GM19023 (cell line): ENCODE measurements at regions not wholly inside any gene's neighbourhood (a gene's known extent, or its start where the extent isn't known, plus 50 kb on each side); places are given as distances from the start of the nearest gene placed in this dataset.
"Not testable (repeated sequence)": the region's sequence is repeated elsewhere in the genome, so short reads cannot be mapped to it uniquely, and the experiment has no call there.

Experiments used
- ATAC-seq: cut with Tn5 transposase; IDR thresholded peaks from one replicate; pipeline ENCODE4 v1.9.1; 2021; ENCODE audit warnings: mild to moderate bottlenecking, moderate library complexity; ENCODE audit not compliant: unreplicated experiment

DNA sequence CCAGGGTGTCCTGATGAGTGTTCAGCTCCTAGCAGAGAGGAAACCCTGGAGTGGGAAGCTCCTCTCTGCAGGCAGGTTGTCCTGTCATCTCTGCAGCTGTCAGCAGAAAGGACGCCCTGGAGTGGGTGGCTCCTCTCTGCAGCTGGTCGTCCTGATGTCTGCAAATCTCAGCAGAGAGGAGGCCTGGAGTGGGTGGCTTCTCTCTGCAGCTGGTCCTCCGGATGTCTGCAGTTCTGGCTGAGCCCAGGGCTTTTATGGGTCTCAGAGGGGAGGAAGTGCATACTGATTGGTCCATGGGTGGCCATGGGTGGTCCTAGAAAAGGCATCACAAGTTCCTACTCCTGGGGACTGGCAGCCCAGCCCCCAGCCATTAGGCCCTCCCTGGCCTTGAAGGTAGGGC is 102.6 kb upstream of the BNIP2 start:
- no peak for ATAC-seq

GRCh38 chr15:59791079-59791478 is 102.0 kb upstream of the BNIP2 start:
- ATAC-seq, result no peak

- not testable (repeated sequence) for ATAC-seq
These were observed 97.3 kb upstream of the BNIP2 start for GRCh38 chr15:59786466-59786865.

DNA sequence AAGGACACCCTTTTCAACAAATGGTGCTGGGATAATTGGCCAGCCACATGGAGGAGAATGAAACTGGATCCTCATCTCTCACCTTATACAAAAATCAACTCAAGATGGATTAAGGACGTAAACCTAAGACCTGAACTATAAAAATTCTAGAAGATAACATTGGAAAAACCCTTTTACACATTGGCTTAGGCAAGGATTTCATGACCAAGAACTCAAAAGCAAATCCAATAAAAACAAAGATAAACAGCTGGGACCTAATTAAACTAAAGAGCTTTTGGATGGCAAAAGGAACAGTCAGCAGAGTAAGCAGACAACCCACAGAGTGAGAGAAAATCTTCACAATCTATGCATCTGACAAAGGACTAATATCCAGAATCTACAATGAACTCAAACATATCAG is 96.9 kb upstream of the BNIP2 start:
- not testable (repeated sequence) for ATAC-seq

- not testable (repeated sequence) for ATAC-seq
These were observed 94.8 kb upstream of the BNIP2 start for GRCh38 chr15:59783774-59784520.

GRCh38 chr15:59779110-59779509 is 90.0 kb upstream of the BNIP2 start:
- no peak for ATAC-seq

GRCh38 chr15:59764775-59765174 is 75.7 kb upstream of the BNIP2 start:
- ATAC-seq, result no peak

GRCh38 chr15:59762558-59762957 is 73.4 kb upstream of the BNIP2 start:
- ATAC-seq, result no peak

- ATAC-seq, result not testable (repeated sequence)
These were observed 71.1 kb upstream of the BNIP2 start for GRCh38 chr15:59760256-59760655.

GRCh38 chr15:59751552-59752413 is 62.7 kb upstream of the BNIP2 start:
- no peak for ATAC-seq

DNA sequence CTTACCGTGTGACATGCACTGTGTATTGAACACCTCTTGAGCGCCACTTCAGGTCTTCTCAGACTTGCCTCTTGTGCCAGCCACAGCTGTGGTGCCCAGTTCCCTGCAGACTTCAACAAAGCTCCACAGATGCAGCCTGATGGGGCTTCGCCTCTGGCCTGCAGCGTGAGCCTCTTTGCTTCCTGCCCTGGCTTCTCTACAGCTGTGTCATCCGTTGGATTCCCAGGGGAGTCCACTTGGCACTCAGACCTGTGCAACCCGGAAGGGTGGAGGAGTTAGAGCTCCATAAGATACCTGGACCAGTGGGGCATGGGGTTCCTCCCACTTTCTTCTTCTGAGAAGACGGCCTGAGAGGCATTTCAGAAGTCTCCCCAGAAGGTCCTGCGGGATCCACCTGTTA is 57.7 kb upstream of the BNIP2 start:
- ATAC-seq, result no peak

GRCh38 chr15:59741274-59741906 is 52.3 kb upstream of the BNIP2 start:
- ATAC-seq, result no peak

GRCh38 chr15:59739557-59740186 is 50.6 kb upstream of the BNIP2 start:
- ATAC-seq, result no peak
